Dendritic cell treated with granulocyte-macrophage colony-stimulating factor and Interleukin-4, amounts not matched to agents 40 ng/mL and 50 ng/mL, for 4 days (primary cell): ENCODE measurements at regions not wholly inside any gene's neighbourhood (a gene's known extent, or its start where the extent isn't known, plus 50 kb on each side); places are given as distances from the start of the nearest gene placed in this dataset.
"Not testable (repeated sequence)": the region's sequence is repeated elsewhere in the genome, so short reads cannot be mapped to it uniquely, and the experiment has no call there.

Source experiments
- H3K27ac Mint-ChIP-seq: one replicate; pipeline ENCODE4 v1.8.0; 2022; ENCODE audit warnings: mild to moderate bottlenecking, mixed read lengths
- H3K27me3 Mint-ChIP-seq: one replicate; pipeline ENCODE4 v1.8.0; 2022; ENCODE audit warnings: mild to moderate bottlenecking, mixed read lengths
- H3K36me3 Mint-ChIP-seq: one replicate; pipeline ENCODE4 v1.8.0; 2022; ENCODE audit warnings: low read depth, mixed read lengths
- H3K4me1 Mint-ChIP-seq: one replicate; pipeline ENCODE4 v1.8.0; 2022; ENCODE audit warnings: low read depth, mixed read lengths
- H3K4me3 Mint-ChIP-seq: one replicate; pipeline ENCODE4 v1.8.0; 2022; ENCODE audit warnings: mild to moderate bottlenecking, moderate library complexity, mixed read lengths
- H3K9me3 Mint-ChIP-seq: one replicate; pipeline ENCODE4 v1.8.0; 2022; ENCODE audit warnings: mixed read lengths
- intact Hi-C: fragments of 100-400 bp; cut with micrococcal nuclease; formaldehyde crosslinking; loops from one replicate; pipeline ENCODE4 v1.15.0; 2022

DNA sequence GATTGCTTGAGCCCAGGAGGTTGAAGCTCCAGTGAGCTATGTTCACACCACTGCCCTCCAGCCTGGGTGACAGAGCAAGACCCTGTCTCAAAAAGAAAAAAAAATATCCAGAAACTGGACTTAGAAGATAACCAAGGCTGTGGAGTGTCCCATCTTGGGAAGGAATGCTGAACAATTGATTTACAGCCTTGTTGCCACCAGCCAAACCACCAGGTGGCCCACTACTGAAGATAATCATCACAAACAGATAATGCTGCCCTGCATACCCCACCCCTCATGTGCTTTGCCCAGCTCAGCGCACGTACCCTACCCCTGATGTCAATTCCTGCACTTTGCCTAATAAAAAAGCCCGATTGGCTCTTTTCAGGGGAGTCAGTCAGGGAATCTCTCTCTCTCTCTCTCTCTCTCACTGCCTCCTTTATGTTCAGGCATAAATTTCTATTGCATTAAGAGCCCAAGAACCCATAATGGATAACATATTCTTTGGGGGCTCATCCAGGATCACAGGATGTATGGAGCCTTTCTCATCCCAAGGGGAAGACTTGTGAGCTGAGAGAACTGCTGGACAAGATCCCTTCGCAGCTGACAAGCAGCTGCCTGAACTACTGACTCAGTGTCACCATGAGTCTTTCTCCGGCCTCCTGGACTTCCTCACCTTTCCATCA lies 166.4 kb downstream of the CD24 start:
- no peak overlapping the region for H3K4me3 Mint-ChIP-seq

DNA sequence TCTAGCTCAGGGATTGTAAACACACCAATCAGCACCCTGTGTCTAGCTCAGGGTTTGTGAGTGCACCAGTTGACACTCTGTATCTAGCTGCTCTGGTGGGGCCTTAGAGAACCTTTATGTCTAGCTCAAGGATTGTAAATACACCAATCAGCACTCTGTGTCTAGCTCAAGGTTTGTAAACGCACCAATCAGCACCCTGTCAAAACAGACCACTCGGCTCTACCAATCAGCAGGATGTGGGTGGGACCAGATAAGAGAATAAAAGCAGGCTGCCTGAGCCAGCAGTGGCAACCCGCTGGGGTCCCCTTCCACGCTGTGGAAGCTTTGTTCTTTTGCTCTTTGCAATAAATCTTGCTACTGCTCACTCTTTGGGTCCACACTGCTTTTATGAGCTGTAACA lies 168.3 kb downstream of the CD24 start:
- H3K4me3 Mint-ChIP-seq, H3K27ac Mint-ChIP-seq, H3K27me3 Mint-ChIP-seq, H3K36me3 Mint-ChIP-seq, H3K4me1 Mint-ChIP-seq, intact Hi-C loops: not testable (repeated sequence)
- H3K9me3 Mint-ChIP-seq = peaks cover 44% of the 10 kb centered on the region

More for the DNA sequence above, 166.4 kb downstream of the CD24 start:
- Mint-ChIP-seq H3K36me3 (no peaks in the 10 kb centered on the region), H3K9me3 (peaks cover 61% of the 10 kb centered on the region), H3K4me1 (no peaks in the 10 kb centered on the region), H3K27me3 (peaks cover 1% of the 10 kb centered on the region), H3K27ac (no peak overlapping the region)
- intact Hi-C loops = no loop called here

DNA sequence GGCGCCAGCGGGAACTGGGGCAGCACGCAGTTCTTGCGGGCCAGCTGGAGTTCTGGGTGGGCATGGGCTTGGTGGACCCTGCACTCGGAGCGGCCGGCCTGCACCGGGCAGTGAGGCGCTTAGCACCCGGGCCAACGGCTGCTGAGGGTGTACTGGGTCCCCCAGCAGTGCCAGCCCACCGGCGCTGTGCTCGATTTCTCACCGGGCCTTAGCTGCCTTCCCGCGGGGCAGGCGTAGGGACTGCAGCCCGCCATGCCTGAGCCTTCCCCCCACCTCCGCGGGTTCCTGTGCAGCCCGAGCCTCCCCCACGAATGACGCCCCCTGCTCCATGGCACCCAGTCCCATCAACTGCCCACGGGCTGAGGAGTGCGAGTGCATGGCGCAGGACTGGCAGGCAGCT lies 168.8 kb downstream of the CD24 start:
- H3K4me3 Mint-ChIP-seq = no peak overlapping the region
- H3K4me1 Mint-ChIP-seq = no peaks in the 10 kb centered on the region
- no peaks in the 10 kb centered on the region for H3K36me3 Mint-ChIP-seq
- H3K27ac Mint-ChIP-seq = no peak overlapping the region
- intact Hi-C loops = no loop called here
- H3K9me3 Mint-ChIP-seq = peaks cover 39% of the 10 kb centered on the region
- no peaks in the 10 kb centered on the region for H3K27me3 Mint-ChIP-seq

DNA sequence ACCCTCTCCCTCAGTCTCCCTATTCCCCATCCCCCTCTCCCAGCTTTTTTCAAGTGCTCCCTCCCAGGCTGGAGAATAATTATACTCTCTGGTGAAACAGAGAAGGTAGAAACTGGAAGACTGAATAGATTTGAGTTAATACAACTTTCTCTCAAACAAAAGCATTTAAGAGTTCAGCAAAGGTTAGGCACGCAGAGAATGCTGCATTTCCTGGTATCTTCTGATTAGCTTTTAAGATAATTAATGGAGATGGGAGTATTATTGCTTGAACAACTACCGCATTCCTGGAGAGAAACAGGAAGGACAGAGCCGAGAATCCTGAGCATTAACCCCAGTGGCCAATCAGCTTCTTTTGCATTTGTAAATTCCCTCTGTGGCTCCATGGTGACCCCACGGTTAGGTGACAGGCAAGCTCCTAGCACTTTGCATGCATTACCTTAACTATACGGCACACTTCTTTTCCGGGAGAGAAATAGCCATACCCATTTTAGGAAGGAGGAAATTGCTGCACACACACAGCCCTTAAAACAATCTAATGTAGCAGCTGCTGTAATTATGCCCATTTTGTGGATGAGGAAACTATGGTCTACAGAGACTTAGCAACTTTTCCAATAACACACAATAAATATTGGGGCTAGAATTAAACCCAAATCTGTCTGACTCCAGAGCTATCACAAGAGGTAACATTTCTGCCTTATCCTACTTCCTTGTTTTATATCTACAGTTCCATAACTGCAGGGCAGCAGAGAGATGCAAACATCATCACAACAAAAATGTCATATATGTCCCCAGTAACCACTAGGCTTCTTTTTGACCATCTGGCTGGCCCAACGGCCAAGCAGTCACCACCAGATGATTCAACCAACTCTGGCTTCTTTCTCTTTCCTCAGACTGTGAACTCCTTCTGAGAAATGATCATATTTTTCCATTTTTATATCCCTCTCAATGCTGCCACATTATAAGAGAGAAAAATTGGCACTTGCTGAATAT lies 169.9 kb downstream of the CD24 start:
- Mint-ChIP-seq H3K4me3 (no peak overlapping the region), H3K4me1 (no peaks in the 10 kb centered on the region), H3K27ac (no peak overlapping the region), H3K9me3 (peaks cover 32% of the 10 kb centered on the region), H3K27me3 (no peaks in the 10 kb centered on the region), H3K36me3 (no peaks in the 10 kb centered on the region)
- intact Hi-C loops = no loop called here

DNA sequence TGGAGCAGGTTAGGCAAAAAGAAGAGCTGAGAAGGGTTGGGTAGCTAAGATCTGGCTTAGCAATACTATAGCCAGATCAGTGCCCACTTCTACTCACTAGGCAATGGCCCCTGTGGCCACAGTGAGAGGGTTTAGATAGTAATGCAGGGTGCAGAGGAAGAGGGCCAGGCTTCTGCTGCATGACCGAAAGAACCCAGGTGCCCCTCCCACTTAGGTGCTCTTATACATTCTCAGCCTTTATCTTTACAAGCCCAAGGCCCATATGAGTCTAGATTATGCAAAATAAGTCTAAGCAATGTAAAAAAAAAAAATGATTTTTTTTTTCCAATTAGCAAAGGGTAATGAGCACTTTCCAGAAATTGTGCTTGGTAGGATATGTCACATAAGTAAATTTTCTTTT lies 171.3 kb downstream of the CD24 start:
- Mint-ChIP-seq H3K27me3 (no peaks in the 10 kb centered on the region), H3K36me3 (no peaks in the 10 kb centered on the region), H3K27ac (no peak overlapping the region), H3K4me3 (no peak overlapping the region), H3K4me1 (no peaks in the 10 kb centered on the region), H3K9me3 (peaks cover 17% of the 10 kb centered on the region)
- intact Hi-C loops = no loop called here

DNA sequence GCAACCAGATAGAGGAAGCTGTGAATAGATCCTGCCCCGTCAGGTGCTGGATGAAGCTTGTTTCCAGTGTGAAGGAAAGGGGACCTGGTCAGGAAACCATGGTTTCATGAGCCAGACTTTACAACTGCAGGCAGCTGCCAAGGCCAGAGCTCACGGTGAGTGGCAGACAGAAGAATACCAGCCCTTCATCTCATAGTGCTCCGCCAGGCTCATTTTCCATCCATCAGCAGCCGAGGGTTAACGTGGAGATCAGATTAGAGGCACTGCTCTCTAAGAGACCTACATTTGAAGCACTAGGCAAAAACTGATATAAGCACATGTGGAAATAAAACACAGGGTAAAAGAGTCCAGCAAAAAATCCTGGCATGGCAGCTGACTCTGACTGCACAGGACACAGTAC lies 172.4 kb downstream of the CD24 start:
- Mint-ChIP-seq H3K27me3 (no peaks in the 10 kb centered on the region), H3K27ac (no peak overlapping the region), H3K4me3 (no peak overlapping the region), H3K4me1 (no peaks in the 10 kb centered on the region), H3K36me3 (no peaks in the 10 kb centered on the region), H3K9me3 (peaks cover 9% of the 10 kb centered on the region)
- intact Hi-C loops = no loop called here

DNA sequence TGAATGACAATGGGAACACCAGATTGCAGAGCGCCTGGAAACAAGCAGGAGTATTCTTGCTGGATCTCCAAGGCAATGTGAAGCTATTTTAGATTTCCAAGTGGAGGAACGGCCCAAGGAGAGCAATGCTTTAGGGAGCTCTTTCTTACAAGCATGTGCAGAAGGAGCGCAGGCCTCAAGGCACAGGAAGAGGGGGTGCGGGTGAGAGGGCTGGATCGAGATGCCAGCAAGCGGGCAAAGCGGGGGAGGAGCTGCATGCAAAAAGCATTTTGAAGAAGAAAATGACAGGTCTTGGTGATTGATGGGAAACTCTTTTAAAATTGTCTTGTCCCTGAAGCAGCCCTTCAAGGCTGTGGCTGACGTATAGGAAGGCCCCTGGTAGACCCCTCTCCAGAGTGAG lies 171.9 kb downstream of the QRSL1 start:
- Mint-ChIP-seq H3K36me3 (no peaks in the 10 kb centered on the region), H3K27ac (no peak overlapping the region), H3K4me1 (no peaks in the 10 kb centered on the region), H3K27me3 (no peaks in the 10 kb centered on the region), H3K4me3 (no peak overlapping the region), H3K9me3 (peaks cover under 1% of the 10 kb centered on the region)
- intact Hi-C loops = no loop called here

DNA sequence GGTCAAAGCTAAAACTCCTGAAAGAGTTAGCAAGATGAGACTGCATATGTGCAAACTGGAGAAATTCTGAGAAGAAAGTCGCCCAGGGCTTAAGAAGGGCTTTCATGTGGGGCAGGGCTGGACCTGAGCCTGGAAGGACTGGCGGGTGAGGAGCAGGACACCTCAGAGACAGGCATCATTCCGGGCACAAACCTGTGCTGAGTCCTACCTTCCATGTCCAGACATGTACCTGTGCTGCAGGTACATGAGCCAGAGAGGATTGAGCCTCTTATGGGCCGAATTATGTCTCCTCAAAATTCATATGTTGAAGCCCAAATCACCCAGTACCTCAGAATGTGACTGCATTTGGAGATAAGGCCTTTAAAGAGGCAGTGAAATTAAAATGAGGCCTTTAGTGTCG lies 171.0 kb downstream of the QRSL1 start:
- Mint-ChIP-seq H3K9me3 (no peaks in the 10 kb centered on the region), H3K27me3 (peaks cover 2% of the 10 kb centered on the region), H3K36me3 (no peaks in the 10 kb centered on the region), H3K27ac (no peak overlapping the region), H3K4me1 (no peaks in the 10 kb centered on the region), H3K4me3 (no peak overlapping the region)
- intact Hi-C loops = no loop called here

DNA sequence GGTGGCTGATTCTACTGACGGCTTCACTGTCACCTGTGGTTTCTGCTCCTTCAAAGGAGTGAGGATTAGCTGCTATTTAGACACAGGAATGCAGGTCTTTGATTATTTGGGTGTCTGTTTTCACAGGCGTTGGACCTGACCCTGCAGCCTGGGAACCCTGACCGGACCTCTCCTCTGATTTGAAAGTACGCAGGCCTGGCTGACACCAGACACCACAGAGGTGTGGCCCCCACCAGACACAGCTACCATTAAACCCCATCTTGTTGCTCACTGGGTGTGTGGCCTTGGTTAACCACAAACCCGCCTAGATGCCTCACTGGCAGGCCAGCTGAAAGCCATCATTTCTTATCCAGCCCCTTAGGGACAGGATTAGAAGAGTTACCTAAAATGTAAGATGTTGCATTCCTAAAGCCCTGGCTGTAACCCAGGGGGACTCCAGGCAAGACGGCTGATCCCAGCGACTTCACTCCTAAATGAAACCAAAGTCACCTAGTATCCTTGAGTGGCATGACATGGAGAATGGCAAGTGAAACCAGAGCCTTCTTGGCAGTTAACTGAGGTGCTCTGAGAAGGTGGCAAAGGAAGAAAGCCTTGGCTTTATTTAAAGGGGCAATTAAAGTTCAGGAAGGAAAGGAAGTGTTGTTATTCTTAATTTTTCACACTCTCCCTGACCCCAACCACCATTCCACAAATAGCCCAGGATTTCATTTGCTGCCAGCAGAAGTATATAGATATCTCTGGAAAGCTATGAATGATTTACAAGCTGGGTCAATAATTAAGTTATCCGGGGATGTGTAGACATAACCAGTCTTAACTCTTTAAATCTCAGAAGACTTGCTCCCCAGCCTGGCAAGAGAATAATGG lies 169.9 kb downstream of the QRSL1 start:
- no peak overlapping the region for H3K4me3 Mint-ChIP-seq
- no peaks in the 10 kb centered on the region for H3K36me3 Mint-ChIP-seq
- no peaks in the 10 kb centered on the region for H3K9me3 Mint-ChIP-seq
- H3K27me3 Mint-ChIP-seq = peaks cover 2% of the 10 kb centered on the region
- no peaks in the 10 kb centered on the region for H3K4me1 Mint-ChIP-seq
- no peak overlapping the region for H3K27ac Mint-ChIP-seq
- intact Hi-C loops = no loop called here

DNA sequence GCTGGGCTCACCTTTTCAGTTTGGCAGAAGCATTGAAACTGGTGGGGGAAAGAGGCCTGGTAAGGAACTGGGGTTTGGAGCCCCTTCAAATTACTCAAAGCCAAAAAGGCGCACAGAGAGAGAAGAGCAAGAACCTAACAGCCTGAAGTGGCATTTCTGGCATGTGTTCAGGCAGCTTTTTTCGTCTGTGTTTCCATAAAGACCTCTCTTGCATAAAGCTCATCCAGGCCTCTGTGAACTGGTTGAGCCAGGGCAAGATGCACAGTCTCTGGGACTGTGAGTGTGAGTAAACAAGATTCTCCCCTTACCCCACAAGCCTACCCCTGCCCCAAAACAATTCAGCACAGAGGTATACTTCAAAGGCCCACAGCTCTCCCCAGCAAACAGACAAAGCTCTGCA lies 167.8 kb downstream of the QRSL1 start:
- H3K4me3 Mint-ChIP-seq = no peak overlapping the region
- H3K27ac Mint-ChIP-seq = no peak overlapping the region
- H3K27me3 Mint-ChIP-seq = peaks cover 2% of the 10 kb centered on the region
- no peaks in the 10 kb centered on the region for H3K36me3 Mint-ChIP-seq
- no peaks in the 10 kb centered on the region for H3K4me1 Mint-ChIP-seq
- no peaks in the 10 kb centered on the region for H3K9me3 Mint-ChIP-seq
- intact Hi-C loops = no loop called here

DNA sequence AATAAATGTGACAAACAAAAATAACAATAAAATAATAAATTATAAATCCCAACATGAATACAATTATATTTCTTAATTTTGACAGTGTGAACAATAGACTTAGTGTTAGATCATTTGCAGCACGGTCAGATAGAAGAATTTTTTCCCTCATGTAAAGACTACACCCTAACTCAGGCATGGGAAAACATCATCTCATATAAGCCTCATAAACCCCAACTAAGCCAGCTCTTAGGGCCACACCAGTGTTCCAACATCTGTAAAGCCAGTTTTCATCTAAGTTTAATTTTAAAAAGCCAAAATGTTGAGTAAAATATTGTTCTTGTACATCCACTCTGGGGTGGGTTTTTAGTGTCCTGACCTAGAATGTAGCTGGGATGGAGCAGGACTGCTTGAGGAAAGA lies 167.4 kb downstream of the QRSL1 start:
- intact Hi-C loops = no loop called here
- no peaks in the 10 kb centered on the region for H3K4me1 Mint-ChIP-seq
- no peaks in the 10 kb centered on the region for H3K36me3 Mint-ChIP-seq
- H3K9me3 Mint-ChIP-seq = no peaks in the 10 kb centered on the region
- peaks cover 2% of the 10 kb centered on the region for H3K27me3 Mint-ChIP-seq
- H3K27ac Mint-ChIP-seq = no peak overlapping the region
- H3K4me3 Mint-ChIP-seq = no peak overlapping the region

DNA sequence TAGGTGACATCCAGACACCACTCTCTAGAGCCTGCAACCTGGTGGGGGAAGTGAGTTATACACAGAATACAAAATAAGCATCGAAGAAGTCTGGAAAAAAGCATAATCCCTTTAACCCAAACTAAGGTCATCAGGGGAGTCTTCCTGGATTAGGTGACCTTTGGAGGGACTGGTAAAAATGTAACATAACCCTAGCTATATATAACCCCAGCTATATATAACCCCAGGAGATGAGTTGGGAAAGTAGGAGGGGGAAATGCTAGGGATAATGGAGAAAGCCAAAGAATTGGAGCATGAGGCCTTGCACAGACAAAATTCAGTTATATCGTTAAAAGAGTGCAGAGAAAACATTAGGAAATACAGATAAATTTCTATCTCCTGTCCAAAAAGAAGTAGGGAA lies 164.8 kb downstream of the QRSL1 start:
- H3K9me3 Mint-ChIP-seq = no peaks in the 10 kb centered on the region
- H3K27ac Mint-ChIP-seq = no peak overlapping the region
- intact Hi-C loops = no loop called here
- H3K4me1 Mint-ChIP-seq = no peaks in the 10 kb centered on the region
- peaks cover 2% of the 10 kb centered on the region for H3K27me3 Mint-ChIP-seq
- no peak overlapping the region for H3K4me3 Mint-ChIP-seq
- H3K36me3 Mint-ChIP-seq = no peaks in the 10 kb centered on the region

DNA sequence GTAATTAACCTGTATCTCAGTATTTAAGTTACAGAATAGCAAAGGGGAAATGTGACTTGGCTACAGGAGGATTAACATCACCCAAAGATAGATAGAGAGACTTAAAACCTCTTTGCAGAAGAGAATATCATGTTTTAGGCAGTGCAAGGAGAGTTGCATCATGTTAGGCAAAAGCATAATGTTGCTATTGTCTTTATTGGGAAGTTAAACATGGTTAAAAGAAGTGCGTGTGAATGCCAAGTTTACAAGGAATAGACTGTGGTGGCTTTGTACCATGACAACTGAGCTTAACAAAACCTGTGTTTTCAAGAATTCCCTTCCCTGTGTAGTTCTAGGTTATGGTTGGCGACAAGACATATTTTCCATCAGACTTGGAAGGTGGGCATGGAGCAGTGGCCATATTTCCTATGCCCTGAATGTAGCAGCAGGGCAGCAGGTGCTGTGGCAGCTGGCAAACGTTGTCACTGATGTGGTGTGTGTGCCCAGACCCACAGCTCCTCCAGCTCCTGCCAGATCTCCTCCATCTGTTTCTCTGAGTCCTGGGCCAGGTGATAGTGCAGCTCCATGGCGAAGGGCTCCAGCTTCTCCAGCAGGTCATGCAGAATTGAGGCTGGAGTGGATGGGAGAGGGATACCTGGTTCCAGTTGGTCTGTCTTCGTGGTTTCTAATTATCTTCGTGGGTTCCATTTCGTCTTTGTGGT lies 163.3 kb downstream of the QRSL1 start:
- Mint-ChIP-seq H3K4me1 (no peaks in the 10 kb centered on the region), H3K4me3 (no peak overlapping the region), H3K27ac (no peak overlapping the region), H3K27me3 (peaks cover 2% of the 10 kb centered on the region), H3K9me3 (no peaks in the 10 kb centered on the region), H3K36me3 (no peaks in the 10 kb centered on the region)
- intact Hi-C loops = no loop called here
